ENCODE measurements at regions not wholly inside any gene's neighbourhood (a gene's known extent, or its start where the extent isn't known, plus 50 kb on each side); places are given as distances from the start of the nearest gene placed in this dataset.

DNA sequence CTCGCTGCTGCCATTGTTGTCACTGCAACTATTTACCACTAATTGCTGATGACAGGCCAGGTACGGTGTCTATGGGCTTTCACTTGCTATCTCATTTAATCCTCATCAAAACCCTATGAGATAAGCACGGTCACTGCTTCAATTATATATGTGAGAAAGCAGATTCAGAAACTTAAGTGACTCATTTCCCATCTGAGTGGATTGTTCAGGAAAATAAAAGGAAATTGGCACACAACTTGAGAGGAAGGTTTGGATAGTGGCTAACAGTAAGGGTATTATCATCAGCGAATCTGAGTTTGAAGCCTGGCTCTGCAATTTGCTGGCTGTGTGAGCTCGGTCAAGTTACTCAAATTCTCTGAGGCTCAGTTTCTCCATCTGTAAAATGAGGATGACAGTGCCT lies 196.0 kb downstream of the KCNS3 start:
- H3K4me3 ChIP-seq (ENCODE audit: low read length in 3 of 3), result no peak overlapping the region
- no peak overlapping the region for H3K27ac ChIP-seq (ENCODE audit: low read depth, low read length)
- H3K36me3 ChIP-seq (ENCODE audit: control insufficient read depth in 3 of 3, insufficient read depth in 3 of 3, low read length in 3 of 3), result no peaks in the 10 kb centered on the region
- no peak overlapping the region for H3K9ac ChIP-seq (ENCODE audit: low read depth in 1 of 3, low read length in 3 of 3)
- no peaks in the 10 kb centered on the region for H3K9me3 ChIP-seq (ENCODE audit: control insufficient read depth in 3 of 3, low read length in 3 of 3)
- H3K27me3 ChIP-seq (ENCODE audit: control insufficient read depth in 3 of 3, insufficient read depth in 3 of 3, low read length in 3 of 3), result no peaks in the 10 kb centered on the region
- H3K4me1 ChIP-seq (ENCODE audit: control insufficient read depth in 3 of 3, insufficient read depth in 3 of 3, low read length in 3 of 3), result no peaks in the 10 kb centered on the region

DNA sequence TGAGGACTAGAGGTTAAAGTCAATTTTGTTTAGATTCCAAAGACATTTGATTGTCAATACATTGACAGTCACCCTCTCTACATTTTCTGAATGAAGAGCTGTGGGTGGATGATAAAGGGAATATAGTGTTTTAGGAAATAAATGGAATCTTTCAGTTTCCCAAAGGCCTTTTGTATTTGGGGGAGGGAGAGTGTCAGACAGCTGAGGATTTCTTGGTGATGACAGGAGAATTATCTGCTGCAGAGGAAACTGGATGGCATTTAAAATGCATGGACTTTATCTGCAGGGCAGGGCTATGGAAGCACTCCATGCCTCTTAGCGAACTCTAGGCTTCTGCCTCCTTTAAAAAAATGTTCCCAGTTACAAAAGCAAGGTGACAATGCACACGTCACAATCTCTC lies 195.1 kb downstream of the KCNS3 start:
- no peaks in the 10 kb centered on the region for H3K36me3 ChIP-seq (ENCODE audit: control insufficient read depth in 3 of 3, insufficient read depth in 3 of 3, low read length in 3 of 3)
- no peaks in the 10 kb centered on the region for H3K27me3 ChIP-seq (ENCODE audit: control insufficient read depth in 3 of 3, insufficient read depth in 3 of 3, low read length in 3 of 3)
- H3K9me3 ChIP-seq (ENCODE audit: control insufficient read depth in 3 of 3, low read length in 3 of 3), result no peaks in the 10 kb centered on the region
- no peak overlapping the region for H3K4me3 ChIP-seq (ENCODE audit: low read length in 3 of 3)
- H3K4me1 ChIP-seq (ENCODE audit: control insufficient read depth in 3 of 3, insufficient read depth in 3 of 3, low read length in 3 of 3), result no peaks in the 10 kb centered on the region
- H3K9ac ChIP-seq (ENCODE audit: low read depth in 1 of 3, low read length in 3 of 3), result no peak overlapping the region
- no peak overlapping the region for H3K27ac ChIP-seq (ENCODE audit: low read depth, low read length)

DNA sequence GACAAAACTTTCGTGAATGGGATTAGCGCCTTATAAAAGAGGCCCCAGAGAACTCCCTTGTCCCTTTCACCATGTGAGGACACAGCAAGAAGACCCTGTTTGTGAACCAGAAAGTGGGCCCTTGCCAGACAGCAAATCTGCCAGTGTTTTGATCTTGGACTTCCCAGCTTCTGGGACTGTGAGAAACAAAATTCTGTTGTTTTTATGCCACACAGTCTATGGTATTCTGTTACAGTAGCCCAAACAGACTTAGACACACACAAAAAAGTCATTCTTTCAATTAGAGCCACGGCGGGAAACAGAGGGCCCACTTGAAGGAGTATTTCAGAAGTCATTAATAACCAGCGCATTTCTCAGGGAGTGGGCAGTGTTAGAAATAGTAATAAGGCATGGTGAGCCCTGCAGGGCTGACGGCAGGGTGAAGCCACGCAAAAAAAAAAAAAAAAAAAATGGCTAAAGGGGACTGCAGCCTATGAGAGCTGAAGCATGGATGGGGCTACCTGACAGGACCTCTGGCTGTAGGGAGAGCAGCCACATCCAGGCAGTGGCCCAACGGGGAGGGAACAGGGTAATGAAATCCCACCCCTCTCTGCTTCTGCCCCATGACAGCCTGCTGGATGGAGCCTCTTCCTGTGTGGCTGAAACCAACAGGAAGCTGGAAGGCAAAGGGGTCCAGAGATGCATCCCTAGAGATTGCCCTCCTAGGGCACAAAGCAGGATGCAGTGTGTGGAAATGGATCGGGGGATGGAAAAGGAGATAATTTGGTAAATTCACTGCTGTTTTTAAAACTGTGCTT lies 189.3 kb downstream of the KCNS3 start:
- Histone ChIP-seq H3K27ac (ENCODE audit: low read depth, low read length) (no peak overlapping the region), H3K9ac (ENCODE audit: low read depth in 1 of 3, low read length in 3 of 3) (no peak overlapping the region), H3K27me3 (ENCODE audit: control insufficient read depth in 3 of 3, insufficient read depth in 3 of 3, low read length in 3 of 3) (no peaks in the 10 kb centered on the region), H3K4me3 (ENCODE audit: low read length in 3 of 3) (no peak overlapping the region), H3K36me3 (ENCODE audit: control insufficient read depth in 3 of 3, insufficient read depth in 3 of 3, low read length in 3 of 3) (no peaks in the 10 kb centered on the region), H3K9me3 (ENCODE audit: control insufficient read depth in 3 of 3, low read length in 3 of 3) (no peaks in the 10 kb centered on the region), H3K4me1 (ENCODE audit: control insufficient read depth in 3 of 3, insufficient read depth in 3 of 3, low read length in 3 of 3) (peaks cover 8 to 20% (median 18%) of the 10 kb centered on the region in 3 donors)

DNA sequence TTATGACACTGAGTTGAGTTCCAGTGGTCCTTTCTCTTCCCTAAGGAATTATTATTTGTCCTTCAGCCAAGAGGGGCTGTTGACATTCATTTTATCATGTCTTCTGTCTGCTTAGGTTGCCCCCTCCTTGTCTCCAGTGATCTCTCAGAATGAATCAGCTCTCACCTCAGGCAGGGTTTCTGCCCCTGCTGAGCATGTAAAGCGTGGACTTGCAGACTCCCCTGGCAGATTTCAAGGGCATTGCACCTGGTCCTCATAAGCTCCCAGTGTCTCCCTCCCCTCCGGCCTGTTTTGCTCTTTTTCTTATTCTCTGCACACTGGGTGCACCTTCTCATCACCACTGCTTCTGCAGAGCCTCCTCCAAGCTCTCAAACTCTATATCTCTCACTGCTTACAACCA lies 188.4 kb downstream of the KCNS3 start:
- H3K27ac ChIP-seq (ENCODE audit: low read depth, low read length), result no peak overlapping the region
- peaks cover 8 to 21% (median 20%) of the 10 kb centered on the region in 3 donors for H3K4me1 ChIP-seq (ENCODE audit: control insufficient read depth in 3 of 3, insufficient read depth in 3 of 3, low read length in 3 of 3)
- H3K36me3 ChIP-seq (ENCODE audit: control insufficient read depth in 3 of 3, insufficient read depth in 3 of 3, low read length in 3 of 3), result no peaks in the 10 kb centered on the region
- no peaks in the 10 kb centered on the region for H3K27me3 ChIP-seq (ENCODE audit: control insufficient read depth in 3 of 3, insufficient read depth in 3 of 3, low read length in 3 of 3)
- H3K9ac ChIP-seq (ENCODE audit: low read depth in 1 of 3, low read length in 3 of 3), result no peak overlapping the region
- no peak overlapping the region for H3K4me3 ChIP-seq (ENCODE audit: low read length in 3 of 3)
- H3K9me3 ChIP-seq (ENCODE audit: control insufficient read depth in 3 of 3, low read length in 3 of 3), result no peaks in the 10 kb centered on the region

DNA sequence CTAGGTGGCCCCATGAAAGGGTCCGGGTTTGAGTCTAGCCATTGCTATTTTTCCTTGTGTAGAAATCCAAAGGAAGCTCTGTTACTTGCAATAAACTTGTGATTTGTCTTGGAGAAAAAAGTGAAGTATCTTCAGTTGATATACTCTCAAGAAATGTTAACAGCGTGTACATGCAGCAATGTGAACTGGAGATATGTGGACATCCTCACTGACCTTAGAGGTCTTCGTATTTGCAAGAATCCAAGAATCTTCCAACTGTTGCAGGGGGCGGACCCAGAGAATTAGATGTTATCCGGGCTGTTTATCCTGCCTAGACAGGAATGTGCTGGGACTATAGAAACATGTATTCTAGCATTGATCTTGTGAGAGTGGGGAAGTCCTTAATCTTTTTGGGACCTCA lies 187.6 kb downstream of the KCNS3 start:
- Histone ChIP-seq H3K4me1 (ENCODE audit: control insufficient read depth in 3 of 3, insufficient read depth in 3 of 3, low read length in 3 of 3) (peaks cover 8 to 21% (median 20%) of the 10 kb centered on the region in 3 donors), H3K27me3 (ENCODE audit: control insufficient read depth in 3 of 3, insufficient read depth in 3 of 3, low read length in 3 of 3) (no peaks in the 10 kb centered on the region), H3K4me3 (ENCODE audit: low read length in 3 of 3) (no peak overlapping the region), H3K9ac (ENCODE audit: low read depth in 1 of 3, low read length in 3 of 3) (no peak overlapping the region), H3K9me3 (ENCODE audit: control insufficient read depth in 3 of 3, low read length in 3 of 3) (no peaks in the 10 kb centered on the region), H3K27ac (ENCODE audit: low read depth, low read length) (no peak overlapping the region), H3K36me3 (ENCODE audit: control insufficient read depth in 3 of 3, insufficient read depth in 3 of 3, low read length in 3 of 3) (no peaks in the 10 kb centered on the region)

DNA sequence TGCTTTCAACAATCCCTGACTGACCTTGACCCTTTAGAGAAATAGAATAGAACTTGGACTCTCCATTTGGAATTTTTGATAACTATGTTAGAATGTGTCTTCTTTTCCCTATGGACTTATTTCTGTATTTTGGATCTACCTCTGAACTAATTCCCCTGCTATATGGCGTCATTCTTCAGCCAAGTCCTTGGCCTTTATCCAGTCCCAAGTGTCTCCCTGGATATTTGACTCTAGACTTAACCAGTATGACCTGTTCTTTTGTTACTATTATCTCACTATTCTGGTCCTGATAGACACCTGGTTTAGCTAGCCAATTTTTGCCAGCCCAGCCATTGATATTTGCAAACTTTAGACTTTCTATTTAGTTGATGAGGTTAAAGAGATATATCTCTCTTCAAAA lies 186.8 kb downstream of the KCNS3 start:
- Histone ChIP-seq H3K4me1 (ENCODE audit: control insufficient read depth in 3 of 3, insufficient read depth in 3 of 3, low read length in 3 of 3) (peaks cover 8 to 21% (median 20%) of the 10 kb centered on the region in 3 donors), H3K27ac (ENCODE audit: low read depth, low read length) (no peak overlapping the region), H3K9ac (ENCODE audit: low read depth in 1 of 3, low read length in 3 of 3) (no peak overlapping the region), H3K27me3 (ENCODE audit: control insufficient read depth in 3 of 3, insufficient read depth in 3 of 3, low read length in 3 of 3) (no peaks in the 10 kb centered on the region), H3K4me3 (ENCODE audit: low read length in 3 of 3) (no peak overlapping the region), H3K9me3 (ENCODE audit: control insufficient read depth in 3 of 3, low read length in 3 of 3) (no peaks in the 10 kb centered on the region), H3K36me3 (ENCODE audit: control insufficient read depth in 3 of 3, insufficient read depth in 3 of 3, low read length in 3 of 3) (no peaks in the 10 kb centered on the region)

DNA sequence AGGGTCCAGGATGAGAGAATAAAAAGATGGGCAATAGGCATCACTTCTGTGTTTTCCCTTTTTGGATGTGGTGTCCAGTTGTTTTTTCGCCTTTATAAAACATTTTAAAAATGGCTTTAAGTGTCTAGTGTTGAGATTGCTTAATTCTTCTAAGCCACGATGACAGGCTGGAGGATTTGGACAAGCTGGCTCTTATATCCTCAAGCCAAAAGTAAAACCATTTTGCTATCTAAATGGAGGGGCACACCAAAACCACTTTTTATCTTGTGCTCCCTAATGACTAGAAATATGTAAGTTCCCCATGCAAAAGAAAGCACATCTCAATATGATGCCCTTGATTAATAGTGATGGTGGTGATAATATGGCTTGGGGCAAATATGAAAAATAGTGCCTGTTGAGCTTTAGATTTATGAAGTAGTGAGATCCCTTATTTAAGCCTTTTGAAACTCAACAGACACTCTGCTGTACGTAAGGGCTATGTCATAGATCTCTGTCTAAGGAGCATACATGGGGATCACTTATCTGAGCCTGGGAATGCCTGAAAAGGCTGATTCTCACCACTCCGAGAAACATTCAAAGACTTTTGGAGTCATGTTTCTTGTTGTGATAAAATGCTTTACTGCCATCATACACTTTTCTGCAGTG lies 185.5 kb downstream of the KCNS3 start:
- Histone ChIP-seq H3K4me1 (ENCODE audit: control insufficient read depth in 3 of 3, insufficient read depth in 3 of 3, low read length in 3 of 3) (peaks cover 8 to 21% (median 20%) of the 10 kb centered on the region in 3 donors), H3K27ac (ENCODE audit: low read depth, low read length) (no peak overlapping the region), H3K36me3 (ENCODE audit: control insufficient read depth in 3 of 3, insufficient read depth in 3 of 3, low read length in 3 of 3) (no peaks in the 10 kb centered on the region), H3K4me3 (ENCODE audit: low read length in 3 of 3) (no peak overlapping the region), H3K9me3 (ENCODE audit: control insufficient read depth in 3 of 3, low read length in 3 of 3) (no peaks in the 10 kb centered on the region), H3K27me3 (ENCODE audit: control insufficient read depth in 3 of 3, insufficient read depth in 3 of 3, low read length in 3 of 3) (no peaks in the 10 kb centered on the region), H3K9ac (ENCODE audit: low read depth in 1 of 3, low read length in 3 of 3) (no peak overlapping the region)

DNA sequence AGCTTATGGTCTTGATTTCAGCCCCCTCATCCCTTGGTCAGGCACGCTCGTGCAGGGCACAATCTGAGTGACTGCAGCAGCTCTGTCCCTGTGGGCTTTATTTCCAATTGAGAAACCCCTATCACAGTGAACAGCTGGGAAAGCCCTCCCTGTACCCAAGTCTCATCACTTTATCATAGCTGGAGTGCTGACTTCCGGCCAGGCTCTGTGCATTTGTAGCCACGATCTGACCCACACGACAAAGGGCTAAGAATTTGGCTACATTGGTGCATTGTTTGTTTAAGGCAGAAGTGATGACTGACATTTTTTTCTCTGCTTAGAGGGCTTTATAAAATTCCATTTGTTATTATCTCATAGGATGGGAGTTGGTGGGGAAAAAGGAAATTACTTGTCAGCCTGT lies 184.4 kb downstream of the KCNS3 start:
- no peaks in the 10 kb centered on the region for H3K9me3 ChIP-seq (ENCODE audit: control insufficient read depth in 3 of 3, low read length in 3 of 3)
- H3K27ac ChIP-seq (ENCODE audit: low read depth, low read length), result no peak overlapping the region
- H3K4me3 ChIP-seq (ENCODE audit: low read length in 3 of 3), result no peak overlapping the region
- peaks cover 8 to 20% (median 20%) of the 10 kb centered on the region in 3 donors for H3K4me1 ChIP-seq (ENCODE audit: control insufficient read depth in 3 of 3, insufficient read depth in 3 of 3, low read length in 3 of 3)
- H3K27me3 ChIP-seq (ENCODE audit: control insufficient read depth in 3 of 3, insufficient read depth in 3 of 3, low read length in 3 of 3), result no peaks in the 10 kb centered on the region
- no peak overlapping the region for H3K9ac ChIP-seq (ENCODE audit: low read depth in 1 of 3, low read length in 3 of 3)
- no peaks in the 10 kb centered on the region for H3K36me3 ChIP-seq (ENCODE audit: control insufficient read depth in 3 of 3, insufficient read depth in 3 of 3, low read length in 3 of 3)

DNA sequence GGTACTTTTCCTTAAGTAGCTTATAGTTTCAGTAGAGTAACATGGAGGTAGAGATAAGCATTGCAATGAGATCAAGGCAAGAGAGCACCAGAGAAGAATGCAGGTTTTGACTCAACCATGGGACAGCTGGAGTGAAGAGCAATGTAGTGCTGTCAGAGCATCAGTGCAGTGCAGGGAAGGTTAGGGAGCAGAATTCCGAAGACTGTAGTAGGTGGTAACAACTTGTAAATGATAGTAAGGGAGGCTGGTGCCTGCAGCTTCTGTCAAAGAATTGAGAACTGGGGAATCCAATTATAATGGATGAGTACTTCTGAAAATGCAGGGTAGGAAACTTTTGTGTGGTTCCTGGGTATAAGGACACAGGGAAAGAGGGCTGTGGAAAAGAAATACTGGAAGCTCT lies 183.2 kb downstream of the KCNS3 start:
- Histone ChIP-seq H3K27me3 (ENCODE audit: control insufficient read depth in 3 of 3, insufficient read depth in 3 of 3, low read length in 3 of 3) (no peaks in the 10 kb centered on the region), H3K36me3 (ENCODE audit: control insufficient read depth in 3 of 3, insufficient read depth in 3 of 3, low read length in 3 of 3) (no peaks in the 10 kb centered on the region), H3K9ac (ENCODE audit: low read depth in 1 of 3, low read length in 3 of 3) (no peak overlapping the region), H3K9me3 (ENCODE audit: control insufficient read depth in 3 of 3, low read length in 3 of 3) (no peaks in the 10 kb centered on the region), H3K4me1 (ENCODE audit: control insufficient read depth in 3 of 3, insufficient read depth in 3 of 3, low read length in 3 of 3) (peaks cover 5 to 17% (median 13%) of the 10 kb centered on the region in 3 donors), H3K27ac (ENCODE audit: low read depth, low read length) (no peak overlapping the region), H3K4me3 (ENCODE audit: low read length in 3 of 3) (no peak overlapping the region)

DNA sequence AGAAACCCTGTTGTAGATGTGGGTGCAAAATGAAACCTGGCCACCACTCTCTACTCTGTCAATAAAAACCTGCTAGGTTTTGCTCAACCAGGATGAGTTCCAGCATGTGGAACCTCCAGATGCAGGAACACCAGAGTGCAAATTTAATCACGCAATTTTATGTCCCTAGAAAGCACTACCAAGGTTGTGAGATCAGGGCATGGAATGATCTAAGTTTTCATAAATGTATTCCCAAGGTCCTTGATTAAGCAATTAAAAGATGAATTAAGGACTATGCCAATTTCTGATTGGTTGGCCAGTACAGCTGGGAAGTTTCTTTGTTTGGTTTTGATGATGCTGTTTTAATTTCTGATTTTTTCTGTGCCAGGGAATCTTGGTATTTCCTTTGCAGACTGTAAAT lies 179.2 kb downstream of the KCNS3 start:
- Histone ChIP-seq H3K4me1 (ENCODE audit: control insufficient read depth in 3 of 3, insufficient read depth in 3 of 3, low read length in 3 of 3) (peaks cover 0 to 1% (median 0%) of the 10 kb centered on the region in 3 donors), H3K9ac (ENCODE audit: low read depth in 1 of 3, low read length in 3 of 3) (no peak overlapping the region), H3K36me3 (ENCODE audit: control insufficient read depth in 3 of 3, insufficient read depth in 3 of 3, low read length in 3 of 3) (no peaks in the 10 kb centered on the region), H3K27ac (ENCODE audit: low read depth, low read length) (no peak overlapping the region), H3K9me3 (ENCODE audit: control insufficient read depth in 3 of 3, low read length in 3 of 3) (no peaks in the 10 kb centered on the region), H3K4me3 (ENCODE audit: low read length in 3 of 3) (no peak overlapping the region), H3K27me3 (ENCODE audit: control insufficient read depth in 3 of 3, insufficient read depth in 3 of 3, low read length in 3 of 3) (no peaks in the 10 kb centered on the region)

All from skeletal muscle tissue (tissue), 3 donors.